SK-N-MC (cell line): ENCODE measurements at regions not wholly inside any gene's neighbourhood (a gene's known extent, or its start where the extent isn't known, plus 50 kb on each side); places are given as distances from the start of the nearest gene placed in this dataset.

Experiments
- EZH2 ChIP-seq: fragments of 200-600 bp; sonication (generic); IDR thresholded peaks from one replicate; pipeline ENCODE4 v1.6.1; 2017; ENCODE audit warnings: antibody characterized with exemption
- FOXP2 ChIP-seq: optimal IDR thresholded peaks from 2 replicates; pipeline ENCODE3; 2011; ENCODE audit warnings: mild to moderate bottlenecking, moderate library complexity; ENCODE audit not compliant: insufficient read depth; ENCODE audit errors: extremely low read length, control extremely low read depth
- POLR2AphosphoS5 ChIP-seq: IDR thresholded peaks from 2 replicates; pipeline ENCODE4 v1.6.1; 2012; ENCODE audit warnings: mild to moderate bottlenecking, low read depth, low read length, borderline replicate concordance

GRCh38 chrX:138001226-138001625 lies 435.3 kb downstream of the ZIC3 start:
- TF ChIP-seq EZH2 = no peak
- no peak for TF ChIP-seq POLR2AphosphoS5
- TF ChIP-seq FOXP2 = no peak
